SU-DHL-6 (cell line): ENCODE measurements at regions not wholly inside any gene's neighbourhood (a gene's known extent, or its start where the extent isn't known, plus 50 kb on each side); places are given as distances from the start of the nearest gene placed in this dataset.

Source experiments
- CTCF ChIP-seq: fragments of 200-600 bp; sonication (generic); IDR thresholded peaks from one replicate; pipeline ENCODE4 v1.5.1; 2017; ENCODE audit warnings: antibody characterized with exemption, mild to moderate bottlenecking, low read length, moderate library complexity; ENCODE audit not compliant: insufficient read depth, poor library complexity, severe bottlenecking
- EZH2phosphoT487 ChIP-seq: fragments of 200-600 bp; sonication (generic), shearing (Covaris generic); conservative IDR thresholded peaks from 2 replicates; pipeline ENCODE4 v1.6.1; 2018; ENCODE audit warnings: mild to moderate bottlenecking, antibody characterized with exemption, low read length, moderate library complexity, mixed read lengths

- TF ChIP-seq CTCF (no peak), EZH2phosphoT487 (no peak)
Measured at GRCh38 chr3:76129441-76129840, 344.1 kb upstream of the ZNF717 start.
